Prostate gland (tissue), 2 donors: ENCODE measurements at regions not wholly inside any gene's neighbourhood (a gene's known extent, or its start where the extent isn't known, plus 50 kb on each side); places are given as distances from the start of the nearest gene placed in this dataset.
"Not testable (repeated sequence)": the region's sequence is repeated elsewhere in the genome, so short reads cannot be mapped to it uniquely, and the experiment has no call there.

ENCODE experiments used
- POLR2A ChIP-seq: fragments of 450-650 bp; IDR thresholded peaks from one replicate; pipeline ENCODE4 v1.6.1; 2016; ENCODE audit warnings: antibody characterized with exemption, mild to moderate bottlenecking
- POLR2AphosphoS5 ChIP-seq: sonication (generic); formaldehyde crosslinking; IDR thresholded peaks from one replicate; pipeline ENCODE4 v1.6.1; 2017; ENCODE audit warnings: antibody characterized with exemption
- TF ChIP-seq, protein P1 (sequence below), 4 experiments: fragments of 200-600 bp in 2 of 4; fragments of 450-650 bp in 2 of 4; sonication (generic) in 2 of 4; IDR thresholded peaks; 1 replicate in 3 of 4; 2 replicates in 1 of 4; pipeline ENCODE4 v1.5.1; 2016 to 2019; ENCODE audit warnings: antibody characterized with exemption in 4 of 4, mild to moderate bottlenecking in 2 of 4, moderate library complexity in 2 of 4

DNA sequence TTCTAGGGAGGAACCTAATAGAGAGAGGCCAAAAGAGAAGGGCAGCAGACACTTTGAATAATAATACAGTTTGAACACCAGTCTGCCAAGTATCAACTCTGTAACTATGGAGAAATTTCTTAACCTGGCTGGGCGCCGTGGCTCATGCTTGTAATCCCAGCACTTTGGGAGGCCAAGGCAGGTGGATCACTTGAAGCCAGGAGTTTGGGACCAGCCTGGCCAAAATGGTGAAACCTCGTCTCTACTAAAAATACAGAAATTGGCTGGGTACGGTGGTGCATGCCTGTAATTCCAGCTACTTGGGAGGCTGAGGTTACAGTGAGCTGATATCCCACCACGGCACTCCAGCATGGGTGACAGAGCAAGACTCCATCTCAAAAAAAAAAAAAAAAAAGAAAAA is 663.9 kb downstream of the LMO4 start:
- TF ChIP-seq, protein P1, sequence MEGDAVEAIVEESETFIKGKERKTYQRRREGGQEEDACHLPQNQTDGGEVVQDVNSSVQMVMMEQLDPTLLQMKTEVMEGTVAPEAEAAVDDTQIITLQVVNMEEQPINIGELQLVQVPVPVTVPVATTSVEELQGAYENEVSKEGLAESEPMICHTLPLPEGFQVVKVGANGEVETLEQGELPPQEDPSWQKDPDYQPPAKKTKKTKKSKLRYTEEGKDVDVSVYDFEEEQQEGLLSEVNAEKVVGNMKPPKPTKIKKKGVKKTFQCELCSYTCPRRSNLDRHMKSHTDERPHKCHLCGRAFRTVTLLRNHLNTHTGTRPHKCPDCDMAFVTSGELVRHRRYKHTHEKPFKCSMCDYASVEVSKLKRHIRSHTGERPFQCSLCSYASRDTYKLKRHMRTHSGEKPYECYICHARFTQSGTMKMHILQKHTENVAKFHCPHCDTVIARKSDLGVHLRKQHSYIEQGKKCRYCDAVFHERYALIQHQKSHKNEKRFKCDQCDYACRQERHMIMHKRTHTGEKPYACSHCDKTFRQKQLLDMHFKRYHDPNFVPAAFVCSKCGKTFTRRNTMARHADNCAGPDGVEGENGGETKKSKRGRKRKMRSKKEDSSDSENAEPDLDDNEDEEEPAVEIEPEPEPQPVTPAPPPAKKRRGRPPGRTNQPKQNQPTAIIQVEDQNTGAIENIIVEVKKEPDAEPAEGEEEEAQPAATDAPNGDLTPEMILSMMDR (IDR thresholded peaks at IDR 0.05) = not testable (repeated sequence)
- not testable (repeated sequence) for TF ChIP-seq POLR2AphosphoS5, POLR2A
